IMR-90 (cell line): ENCODE measurements at regions not wholly inside any gene's neighbourhood (a gene's known extent, or its start where the extent isn't known, plus 50 kb on each side); places are given as distances from the start of the nearest gene placed in this dataset.

Experiments used
- ATAC-seq: fragments of 200-7000 bp; cut with Tn5 transposase; 2 replicates; pipeline ENCODE4 v1.9.1; 2020; ENCODE audit warnings: low read depth, mild to moderate bottlenecking, moderate library complexity
- BruUV-seq: library from RNA; stranded (reverse); fragments of 400-500 nt; replicated peaks from 2 replicates; lab custom pipeline; 2021; lab: Mats Ljungman, UMichigan
- CTCF ChIA-PET: fragments of 300-600 bp; formaldehyde crosslinking; extraction: SDS; loops from one replicate; lab custom pipeline; 2021; ENCODE audit warnings: antibody characterized with exemption; lab: Yijun Ruan, JAX
- POLR2A ChIA-PET: fragments of 300-600 bp; sonication (Branson Sonifier 250); formaldehyde crosslinking; loops from one replicate; lab custom pipeline; 2022; ENCODE audit warnings: antibody characterized with exemption; ENCODE audit not compliant: unreplicated experiment; lab: Charles Lee
- DNase-seq: peaks from one replicate; pipeline ENCODE4 v3.0.0; 2013
- H2AFZ ChIP-seq: replicated peaks from 2 replicates; pipeline ENCODE3; 2013; ENCODE audit warnings: low read length, mild to moderate bottlenecking; ENCODE audit not compliant: poor library complexity
- H2AK5ac ChIP-seq: 2 replicates; pipeline ENCODE4 v1.6.1; 2013; ENCODE audit warnings: low read depth, low read length, inconsistent platforms
- H2AK9ac ChIP-seq: replicated peaks from 2 replicates; pipeline ENCODE3; 2013; ENCODE audit warnings: mild to moderate bottlenecking, low read depth, low read length, moderate library complexity; ENCODE audit not compliant: poor library complexity
- H2BK120ac ChIP-seq: 2 replicates; pipeline ENCODE4 v1.6.1; 2013; ENCODE audit warnings: low read depth, low read length, inconsistent platforms
- H2BK15ac ChIP-seq: 3 replicates; pipeline ENCODE4 v1.6.1; 2013; ENCODE audit warnings: low read depth, low read length, inconsistent platforms
- H2BK20ac ChIP-seq: 2 replicates; pipeline ENCODE4 v1.6.1; 2013; ENCODE audit warnings: low read depth, mild to moderate bottlenecking, inconsistent platforms, low read length, moderate library complexity
- H2BK5ac ChIP-seq: 2 replicates; pipeline ENCODE4 v1.6.1; 2013; ENCODE audit warnings: mild to moderate bottlenecking, low read depth, low read length, inconsistent platforms; ENCODE audit not compliant: poor library complexity, severe bottlenecking
- H3K14ac ChIP-seq: replicated peaks from 2 replicates; pipeline ENCODE4 v1.6.1; 2013; ENCODE audit warnings: low read depth, low read length, inconsistent platforms
- H3K18ac ChIP-seq: 2 replicates; pipeline ENCODE4 v1.6.1; 2013; ENCODE audit warnings: low read depth, low read length, control low read depth
- H3K23ac ChIP-seq: 2 replicates; pipeline ENCODE4 v1.6.1; 2013; ENCODE audit warnings: low read depth, low read length, inconsistent platforms
- H3K27ac ChIP-seq: 2 replicates; pipeline ENCODE4 v1.5.1; 2013; ENCODE audit warnings: mild to moderate bottlenecking, control low read depth, low read length; ENCODE audit not compliant: insufficient read depth
- H3K27me3 ChIP-seq: 2 replicates; pipeline ENCODE4 v1.6.1; 2013; ENCODE audit warnings: low read length; ENCODE audit not compliant: control insufficient read depth, insufficient read depth
- H3K36me3 ChIP-seq: 2 replicates; pipeline ENCODE4 v1.6.1; 2013; ENCODE audit warnings: low read length, mixed read lengths; ENCODE audit not compliant: control insufficient read depth, insufficient read depth
- H3K4ac ChIP-seq: 2 replicates; pipeline ENCODE4 v1.6.1; 2013; ENCODE audit warnings: low read depth, low read length, inconsistent platforms
- H3K4me1 ChIP-seq: 2 replicates; pipeline ENCODE4 v1.6.1; 2013; ENCODE audit warnings: low read length, mixed read lengths; ENCODE audit not compliant: control insufficient read depth, insufficient read depth
- H3K4me2 ChIP-seq: 2 replicates; pipeline ENCODE4 v1.6.1; 2013; ENCODE audit warnings: low read depth, mild to moderate bottlenecking, control low read depth, low read length, moderate library complexity
- H3K4me3 ChIP-seq: 2 replicates; pipeline ENCODE4 v1.5.1; 2013; ENCODE audit warnings: low read depth, mild to moderate bottlenecking, control low read depth, low read length, moderate library complexity; ENCODE audit not compliant: insufficient read depth
- H3K56ac ChIP-seq: 2 replicates; pipeline ENCODE4 v1.6.1; 2013; ENCODE audit warnings: low read length, inconsistent platforms; ENCODE audit not compliant: insufficient read depth; ENCODE audit errors: extremely low read depth
- H3K79me1 ChIP-seq, 2 experiments: 2 replicates each; pipeline ENCODE4 v1.6.1; 2013; ENCODE audit warnings: low read length in 2 of 2, inconsistent platforms in 1 of 2, low read depth in 1 of 2
- H3K9ac ChIP-seq: 2 replicates; pipeline ENCODE4 v1.6.1; 2013; ENCODE audit warnings: low read depth, low read length, control low read depth
- H3K9me1 ChIP-seq: 2 replicates; pipeline ENCODE4 v1.6.1; 2013; ENCODE audit warnings: low read length, inconsistent platforms; ENCODE audit not compliant: insufficient read depth
- H3K9me3 ChIP-seq: 2 replicates; pipeline ENCODE4 v1.6.1; 2013; ENCODE audit warnings: low read length; ENCODE audit not compliant: control insufficient read depth, insufficient read depth
- H4K20me1 ChIP-seq: 2 replicates; pipeline ENCODE4 v1.6.1; 2013; ENCODE audit warnings: low read length, inconsistent platforms; ENCODE audit not compliant: insufficient read depth
- H4K5ac ChIP-seq: 2 replicates; pipeline ENCODE4 v1.6.1; 2013; ENCODE audit warnings: mild to moderate bottlenecking, low read depth, low read length, control low read depth
- H4K8ac ChIP-seq, 2 experiments: 2 replicates each; pipeline ENCODE4 v1.6.1; 2013; ENCODE audit warnings: low read depth in 2 of 2, low read length in 2 of 2, control low read depth in 1 of 2, inconsistent platforms in 1 of 2
- H4K91ac ChIP-seq: 2 replicates; pipeline ENCODE4 v1.6.1; 2013; ENCODE audit warnings: low read depth, low read length, inconsistent platforms; ENCODE audit not compliant: insufficient read depth
- BHLHE40 ChIP-seq: fragments of 150-350 bp; IDR thresholded peaks from 2 replicates; pipeline ENCODE4 v1.6.1; 2016; ENCODE audit warnings: mild to moderate bottlenecking, low read depth, low read length
- CEBPB ChIP-seq: IDR thresholded peaks from 2 replicates; pipeline ENCODE4 v1.6.1; 2012; ENCODE audit warnings: low read depth, low read length, improper control_type of control experiment
- CHD1 ChIP-seq: IDR thresholded peaks from 2 replicates; pipeline ENCODE4 v1.6.1; 2012; ENCODE audit warnings: low read depth, low read length, improper control_type of control experiment
- CTCF ChIP-seq: conservative IDR thresholded peaks from 2 replicates; pipeline ENCODE4 v1.5.1; 2012; ENCODE audit warnings: mild to moderate bottlenecking, low read depth, low read length, improper control_type of control experiment
- ELK1 ChIP-seq: fragments of 150-350 bp; IDR thresholded peaks from 2 replicates; pipeline ENCODE4 v1.6.1; 2016; ENCODE audit warnings: low read depth, mild to moderate bottlenecking, low read length, moderate library complexity, borderline replicate concordance
- FOS ChIP-seq: fragments of 150-350 bp; IDR thresholded peaks from 2 replicates; pipeline ENCODE4 v1.6.1; 2016; ENCODE audit warnings: low read depth, low read length
- MAFK ChIP-seq: IDR thresholded peaks from 2 replicates; pipeline ENCODE4 v1.6.1; 2012; ENCODE audit warnings: low read depth, low read length, improper control_type of control experiment
- MAZ ChIP-seq: IDR thresholded peaks from 2 replicates; pipeline ENCODE4 v1.6.1; 2012; ENCODE audit warnings: low read depth, mild to moderate bottlenecking, low read length, improper control_type of control experiment, moderate library complexity, borderline replicate concordance
- MXI1 ChIP-seq: IDR thresholded peaks from 2 replicates; pipeline ENCODE4 v1.6.1; 2012; ENCODE audit warnings: low read depth, mild to moderate bottlenecking, low read length, moderate library complexity, borderline replicate concordance
- NFE2L2 ChIP-seq: fragments of 150-350 bp; IDR thresholded peaks from 2 replicates; pipeline ENCODE4 v1.6.1; 2016; ENCODE audit warnings: low read depth, mild to moderate bottlenecking, low read length
- POLR2A ChIP-seq: IDR thresholded peaks from 2 replicates; pipeline ENCODE4 v1.6.1; 2012; ENCODE audit warnings: mild to moderate bottlenecking, low read depth, low read length
- RAD21 ChIP-seq: IDR thresholded peaks from 2 replicates; pipeline ENCODE4 v1.6.1; 2012; ENCODE audit warnings: low read length, improper control_type of control experiment
- RCOR1 ChIP-seq: IDR thresholded peaks from 2 replicates; pipeline ENCODE4 v1.6.1; 2012; ENCODE audit warnings: mild to moderate bottlenecking, low read length, improper control_type of control experiment; ENCODE audit not compliant: insufficient replicate concordance
- RFX5 ChIP-seq: IDR thresholded peaks from 2 replicates; pipeline ENCODE4 v1.8.0; 2012; ENCODE audit warnings: low read depth, mild to moderate bottlenecking, low read length, moderate library complexity
- SMC3 ChIP-seq: fragments of 150-350 bp; IDR thresholded peaks from 2 replicates; pipeline ENCODE4 v1.6.1; 2016; ENCODE audit warnings: low read depth, mild to moderate bottlenecking, antibody characterized with exemption, low read length, moderate library complexity
- USF2 ChIP-seq: fragments of 150-350 bp; IDR thresholded peaks from 2 replicates; pipeline ENCODE4 v1.6.1; 2017; ENCODE audit warnings: mild to moderate bottlenecking, antibody characterized with exemption, low read length, low read depth
- WGBS, 2 experiments: methylation state at CpG; one replicate each; pipeline versions ENCODE4 v1.1.5 to v1.1.7; 2013; ENCODE audit warnings: missing lambda C conversion rate in 2 of 2; ENCODE audit not compliant: insufficient read length in 1 of 2; ENCODE audit errors: extremely low coverage in 2 of 2; 5-methylcytosine and 5-hydroxymethylcytosine counted together
- dilution Hi-C: fragments of 300-500 bp; cut with HindIII; formaldehyde crosslinking; loops from one replicate; pipeline ENCODE4 v1.14.3; 2018; ENCODE audit warnings: low sequenced_read_pairs; ENCODE audit not compliant: unreplicated experiment
- in situ Hi-C: fragments of 300-500 bp; cut with MboI; formaldehyde crosslinking; loops from 3 replicates; pipeline ENCODE4 v1.14.3; 2019; ENCODE audit warnings: low sequenced_read_pairs, inconsistent platforms, mixed read lengths
- intact Hi-C: fragments of 100-400 bp; cut with micrococcal nuclease; formaldehyde crosslinking; loops from 2 replicates; pipeline ENCODE4 v1.10.0; 2022

GRCh38 chr2:146893500-146894041 lies 951.3 kb upstream of the ACVR2A start:
- no peak overlapping the region for H3K14ac ChIP-seq
- no peak overlapping the region for H3K4me3 ChIP-seq
- H2AFZ ChIP-seq: no peak overlapping the region
- no peak overlapping the region for H3K4ac ChIP-seq
- H2AK9ac ChIP-seq: no peak overlapping the region
- intact Hi-C loops (no loop called here), dilution Hi-C loops (no loop called here), in situ Hi-C loops (no loop called here)
- no peak for DNase-seq
- H3K18ac ChIP-seq: no peak overlapping the region
- no TSS peak for BruUV-seq
- no peak overlapping the region for H4K91ac ChIP-seq
- H3K36me3 ChIP-seq: no peaks in the 10 kb centered on the region
- H3K56ac ChIP-seq: no peak overlapping the region
- H3K79me1 ChIP-seq: no peaks in the 10 kb centered on the region
- POLR2A ChIA-PET: no interaction called here
- H3K27me3 ChIP-seq: no peaks in the 10 kb centered on the region
- no peak overlapping the region for H2BK15ac ChIP-seq
- no peak overlapping the region for H3K27ac ChIP-seq
- 60% methylated on average over 1 of the region's 5 CpGs; no CpG with 5 or more reads in 1 of the 2 experiments for WGBS, 2 experiments
- no peak overlapping the region for H4K5ac ChIP-seq
- no peak for ATAC-seq
- H3K4me1 ChIP-seq: no peaks in the 10 kb centered on the region
- H2BK20ac ChIP-seq: no peak overlapping the region
- H3K9me3 ChIP-seq: no peaks in the 10 kb centered on the region; the same call in 1 of the 2 replicates
- CTCF ChIA-PET: no interaction called here
- H3K4me2 ChIP-seq: no peak overlapping the region
- no peaks in the 10 kb centered on the region for H3K9me1 ChIP-seq
- no peak overlapping the region for H3K9ac ChIP-seq
- H4K8ac ChIP-seq: no peak overlapping the region
- H3K23ac ChIP-seq: no peak overlapping the region
- no peaks in the 10 kb centered on the region for H4K20me1 ChIP-seq
- TF ChIP-seq CTCF (no peak), CEBPB (no peak), SMC3 (no peak), USF2 (no peak), ELK1 (no peak), NFE2L2 (no peak), MXI1 (no peak), FOS (no peak), RFX5 (no peak), MAZ (no peak), POLR2A (no peak), CHD1 (no peak), MAFK (no peak), BHLHE40 (no peak), RCOR1 (no peak), RAD21 (no peak)
- H2AK5ac ChIP-seq: no peak overlapping the region
- H2BK5ac ChIP-seq: no peak overlapping the region
- no peak overlapping the region for H2BK120ac ChIP-seq
